ENCODE measurements at regions not wholly inside any gene's neighbourhood (a gene's known extent, or its start where the extent isn't known, plus 50 kb on each side); places are given as distances from the start of the nearest gene placed in this dataset.

GRCh38 chr1:5343256-5344020, 648.8 kb downstream of the NPHP4 start:
- Histone ChIP-seq H3K9me3 (no peaks in the 10 kb centered on the region), H3K4me3 (no peak overlapping the region), H3K27me3 (no peaks in the 10 kb centered on the region), H3K36me3 (no peaks in the 10 kb centered on the region)
- DNase-seq = no peak

GRCh38 chr1:5342830-5343229, 649.4 kb downstream of the NPHP4 start:
- H3K9me3 ChIP-seq = no peaks in the 10 kb centered on the region
- DNase-seq = no peak
- H3K4me3 ChIP-seq = no peak overlapping the region
- H3K27me3 ChIP-seq = no peaks in the 10 kb centered on the region
- H3K36me3 ChIP-seq = no peaks in the 10 kb centered on the region

DNA sequence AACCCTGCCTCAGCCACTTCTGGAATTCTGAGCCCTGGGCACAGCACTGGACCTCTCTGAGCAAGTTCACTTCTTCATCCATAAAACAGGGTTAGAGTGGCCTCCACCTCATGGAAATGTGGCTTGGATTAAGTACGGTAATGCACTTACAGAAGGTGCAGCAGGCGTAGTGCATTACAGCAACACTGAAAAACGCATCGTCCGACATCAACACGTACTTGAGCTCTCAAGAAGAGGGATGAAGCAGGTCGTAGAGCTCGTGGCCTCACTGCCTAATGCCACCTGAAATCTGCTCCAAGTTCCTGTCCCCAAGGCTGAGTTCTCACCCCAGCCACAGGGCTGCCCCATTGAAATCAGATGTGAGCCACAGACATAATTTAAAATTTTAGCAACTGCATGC, 650.1 kb downstream of the NPHP4 start:
- H3K27me3 ChIP-seq = no peaks in the 10 kb centered on the region
- no peaks in the 10 kb centered on the region for H3K9me3 ChIP-seq
- DNase-seq = no peak
- no peak overlapping the region for H3K4me3 ChIP-seq
- no peaks in the 10 kb centered on the region for H3K36me3 ChIP-seq

DNA sequence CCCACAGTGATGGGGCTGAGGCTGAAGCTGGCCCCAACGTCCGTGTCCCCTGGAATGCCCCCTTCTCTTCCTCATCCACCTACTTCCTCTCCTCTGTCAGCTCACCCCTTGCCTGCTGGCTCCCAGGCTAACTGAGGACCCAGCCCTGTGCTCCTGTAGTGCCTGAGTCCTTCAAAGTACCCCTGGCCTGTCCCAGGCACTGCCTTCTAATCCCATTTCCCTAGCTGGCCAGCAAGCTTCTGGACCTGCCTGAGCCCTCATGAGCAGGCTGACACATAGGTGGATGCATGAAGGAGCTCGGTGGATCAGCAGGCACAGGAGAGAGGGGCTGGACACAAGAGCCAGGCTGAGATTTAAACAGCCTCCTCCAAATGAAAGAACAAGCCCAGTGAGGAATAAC, 650.8 kb downstream of the NPHP4 start:
- H3K9me3 ChIP-seq = no peaks in the 10 kb centered on the region
- H3K36me3 ChIP-seq = no peaks in the 10 kb centered on the region
- H3K4me3 ChIP-seq = no peak overlapping the region
- no peak for DNase-seq
- no peaks in the 10 kb centered on the region for H3K27me3 ChIP-seq

DNA sequence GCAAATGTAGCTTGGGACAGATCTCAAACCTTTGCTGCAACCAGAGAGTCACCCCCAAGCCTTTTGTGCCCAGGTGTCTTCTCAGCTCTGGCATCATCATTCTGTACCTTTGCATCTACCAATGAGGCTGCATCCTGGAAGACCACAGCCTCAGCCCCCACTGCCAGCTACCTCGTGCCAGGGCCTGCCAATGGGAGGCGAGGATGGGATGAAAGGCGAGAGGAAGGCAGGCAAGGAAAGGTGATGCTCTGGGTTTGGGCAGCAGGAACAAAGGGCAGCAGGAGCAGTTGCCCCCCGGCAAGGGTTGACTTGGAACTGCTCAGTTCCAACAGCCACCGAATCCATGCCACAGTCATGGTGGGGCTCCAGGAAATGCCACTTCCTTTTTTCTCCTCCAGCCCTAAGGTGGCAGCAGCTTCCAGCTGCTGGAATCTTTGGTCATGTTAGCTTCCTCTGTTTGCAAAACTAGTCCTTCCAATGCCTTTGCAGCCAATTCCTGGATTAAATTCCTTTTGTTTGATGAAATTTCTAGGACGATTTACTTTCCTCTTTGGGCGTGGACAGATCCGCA, 651.6 kb downstream of the NPHP4 start:
- Histone ChIP-seq H3K27me3 (no peaks in the 10 kb centered on the region), H3K9me3 (no peaks in the 10 kb centered on the region), H3K36me3 (no peaks in the 10 kb centered on the region), H3K4me3 (no peak overlapping the region)
- no peak for DNase-seq

GRCh38 chr1:5338466-5338865, 653.8 kb downstream of the NPHP4 start:
- H3K9me3 ChIP-seq = no peaks in the 10 kb centered on the region
- no peaks in the 10 kb centered on the region for H3K36me3 ChIP-seq
- no peak overlapping the region for H3K4me3 ChIP-seq
- DNase-seq = no peak
- no peaks in the 10 kb centered on the region for H3K27me3 ChIP-seq

- DNase-seq = peak; percentile 27
- Histone ChIP-seq H3K4me3 (no peak overlapping the region), H3K36me3 (no peaks in the 10 kb centered on the region), H3K9me3 (no peaks in the 10 kb centered on the region), H3K27me3 (no peaks in the 10 kb centered on the region)
Observed at GRCh38 chr1:5333291-5333690, 658.9 kb downstream of the NPHP4 start.

GRCh38 chr1:5331101-5331500, 661.1 kb downstream of the NPHP4 start:
- Histone ChIP-seq H3K27me3 (no peaks in the 10 kb centered on the region), H3K9me3 (no peaks in the 10 kb centered on the region), H3K36me3 (no peaks in the 10 kb centered on the region), H3K4me3 (no peak overlapping the region)
- DNase-seq = no peak

DNA sequence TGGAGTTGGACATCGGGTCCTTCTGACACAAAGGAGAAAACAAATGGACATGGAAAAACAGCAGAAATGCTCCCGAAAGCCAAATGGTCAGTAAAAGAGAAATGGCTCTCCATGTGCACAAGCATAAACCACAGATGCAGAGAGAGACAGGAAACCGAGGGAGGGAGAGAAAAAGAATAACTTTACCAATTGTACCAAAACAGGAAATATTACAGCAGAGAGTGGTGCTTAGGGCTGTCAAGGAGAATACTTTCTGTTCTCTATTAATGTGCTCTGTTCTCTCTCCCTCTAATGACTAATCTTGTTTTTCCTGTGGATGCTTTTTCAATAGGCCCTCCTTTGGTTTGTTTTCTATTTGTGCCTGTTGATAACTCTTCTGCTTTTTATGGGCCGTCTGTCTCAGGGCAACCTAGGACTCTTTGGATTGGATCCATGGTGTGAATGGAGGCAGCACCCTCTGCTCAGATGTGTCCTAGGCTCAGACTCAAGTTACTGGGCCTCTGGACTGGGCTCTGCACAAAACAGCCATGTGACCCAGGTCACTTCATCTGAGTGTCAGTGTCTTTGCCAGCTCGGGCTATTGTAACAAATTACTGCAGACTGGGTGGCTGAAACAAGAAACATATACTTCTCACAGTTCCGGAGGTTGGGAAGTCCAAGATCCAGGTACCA, 663.0 kb downstream of the NPHP4 start:
- Histone ChIP-seq H3K36me3 (no peaks in the 10 kb centered on the region), H3K9me3 (no peaks in the 10 kb centered on the region)
- no peak for DNase-seq

DNA sequence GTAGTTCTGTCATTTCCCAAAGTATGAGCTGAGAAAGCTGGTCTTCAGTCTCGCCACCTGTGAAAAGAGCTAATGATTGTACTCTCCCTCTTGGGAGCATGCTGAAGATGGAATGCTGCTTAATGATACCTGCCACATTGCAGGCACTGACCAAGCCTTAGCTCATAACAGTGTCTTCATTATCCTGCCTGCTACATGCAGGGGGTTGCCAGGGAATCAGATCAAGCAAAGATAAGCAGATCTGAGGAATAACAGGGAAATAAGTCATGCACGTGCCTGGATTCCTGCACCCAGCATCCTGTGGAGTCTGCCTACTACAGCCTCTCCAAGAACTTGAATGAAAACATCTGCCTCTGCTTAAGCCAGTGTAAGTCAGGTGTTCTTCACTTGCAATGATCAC, 667.3 kb downstream of the NPHP4 start:
- H3K4me3 ChIP-seq = no peak overlapping the region
- no peaks in the 10 kb centered on the region for H3K9me3 ChIP-seq
- DNase-seq = no peak
- no peaks in the 10 kb centered on the region for H3K36me3 ChIP-seq
- H3K27me3 ChIP-seq = no peaks in the 10 kb centered on the region

More for the DNA sequence above, 663.0 kb downstream of the NPHP4 start:
- Histone ChIP-seq H3K4me3 (no peak overlapping the region), H3K27me3 (no peaks in the 10 kb centered on the region)

DNA sequence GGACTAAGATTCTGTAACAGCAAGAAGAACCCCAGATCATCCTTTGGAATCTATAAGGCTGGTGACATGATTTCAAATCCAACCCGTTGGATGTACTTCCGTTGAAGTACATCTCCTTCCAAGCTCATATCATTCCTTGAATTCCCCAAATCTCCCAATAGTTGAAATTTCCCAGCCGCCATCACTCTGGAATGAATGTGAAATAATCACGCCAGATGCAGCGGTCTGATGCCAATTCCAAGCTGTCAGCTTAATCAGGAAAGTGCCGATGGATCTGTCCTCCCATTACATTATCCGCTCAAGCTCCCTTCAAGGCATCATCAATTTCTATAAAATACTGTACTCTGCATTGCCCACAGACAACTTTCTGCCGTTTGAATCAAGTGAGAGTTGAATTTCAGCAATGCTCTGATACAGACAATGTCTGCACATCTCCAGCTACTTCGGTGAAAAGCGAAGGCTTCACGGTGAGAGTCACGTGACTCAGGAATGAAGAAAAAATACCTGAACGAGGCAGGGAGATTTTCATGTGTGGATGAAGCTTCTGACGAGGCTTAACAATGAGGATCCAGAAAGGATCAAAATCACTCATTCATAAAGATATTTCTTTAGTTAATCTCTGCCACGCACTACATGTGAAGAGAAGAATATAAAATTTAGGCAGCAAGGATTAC, 663.9 kb downstream of the AJAP1 start:
- Histone ChIP-seq H3K4me3 (no peak overlapping the region), H3K9me3 (no peaks in the 10 kb centered on the region), H3K27me3 (no peaks in the 10 kb centered on the region), H3K36me3 (no peaks in the 10 kb centered on the region)
- DNase-seq = no peak

DNA sequence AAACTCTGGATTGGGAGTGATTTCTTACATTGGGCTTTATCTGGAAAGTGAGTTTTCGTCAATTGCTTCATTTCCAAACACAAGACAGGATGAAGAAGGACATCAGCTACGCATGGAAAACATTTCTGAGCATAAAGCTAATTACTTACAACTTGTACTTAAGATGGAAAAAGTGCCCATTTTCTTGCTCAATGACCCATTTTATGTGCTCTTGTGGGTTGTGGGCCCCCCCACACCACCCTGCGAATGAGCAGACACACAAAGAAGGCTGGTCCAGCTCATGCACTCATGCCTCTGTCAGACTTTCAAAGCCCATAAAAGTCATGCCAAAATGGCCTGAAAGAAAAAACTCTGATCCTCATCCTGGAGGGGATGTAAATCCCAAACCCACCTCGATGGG, 663.0 kb downstream of the AJAP1 start:
- H3K27me3 ChIP-seq = no peaks in the 10 kb centered on the region

DNA sequence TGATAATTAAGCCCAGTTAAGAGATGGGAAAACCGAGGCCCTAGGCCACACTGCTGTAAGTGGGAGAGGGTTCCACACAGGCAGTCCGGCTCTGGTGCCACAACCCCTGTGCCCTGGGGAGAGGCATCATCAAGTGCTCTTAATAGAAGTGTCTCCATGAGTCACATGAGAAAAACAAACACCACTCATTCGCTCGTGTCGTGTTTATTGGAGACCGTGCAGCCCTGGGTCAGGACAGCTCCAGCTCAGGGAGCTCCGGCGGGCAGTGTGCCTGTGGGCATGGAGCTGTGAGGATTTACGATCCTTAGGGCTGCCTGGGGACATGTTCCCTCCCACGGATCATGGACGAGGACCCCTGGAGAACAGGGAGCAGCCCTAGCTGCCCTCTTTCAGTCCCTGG, 658.5 kb downstream of the AJAP1 start:
- no peaks in the 10 kb centered on the region for H3K9me3 ChIP-seq
- no peaks in the 10 kb centered on the region for H3K36me3 ChIP-seq
- DNase-seq = no peak
- no peaks in the 10 kb centered on the region for H3K27me3 ChIP-seq
- no peak overlapping the region for H3K4me3 ChIP-seq

More for the DNA sequence above, 663.0 kb downstream of the AJAP1 start:
- DNase-seq = no peak
- H3K36me3 ChIP-seq = no peaks in the 10 kb centered on the region
- no peak overlapping the region for H3K4me3 ChIP-seq
- H3K9me3 ChIP-seq = no peaks in the 10 kb centered on the region

GRCh38 chr1:5312293-5312674, 657.9 kb downstream of the AJAP1 start:
- no peaks in the 10 kb centered on the region for H3K9me3 ChIP-seq
- no peaks in the 10 kb centered on the region for H3K36me3 ChIP-seq
- DNase-seq = no peak
- H3K4me3 ChIP-seq = no peak overlapping the region
- no peaks in the 10 kb centered on the region for H3K27me3 ChIP-seq

- Histone ChIP-seq H3K9me3 (no peaks in the 10 kb centered on the region), H3K27me3 (no peaks in the 10 kb centered on the region), H3K36me3 (no peaks in the 10 kb centered on the region), H3K4me3 (no peak overlapping the region)
- DNase-seq = no peak
Observed at GRCh38 chr1:5311634-5312292, 657.4 kb downstream of the AJAP1 start.

DNA sequence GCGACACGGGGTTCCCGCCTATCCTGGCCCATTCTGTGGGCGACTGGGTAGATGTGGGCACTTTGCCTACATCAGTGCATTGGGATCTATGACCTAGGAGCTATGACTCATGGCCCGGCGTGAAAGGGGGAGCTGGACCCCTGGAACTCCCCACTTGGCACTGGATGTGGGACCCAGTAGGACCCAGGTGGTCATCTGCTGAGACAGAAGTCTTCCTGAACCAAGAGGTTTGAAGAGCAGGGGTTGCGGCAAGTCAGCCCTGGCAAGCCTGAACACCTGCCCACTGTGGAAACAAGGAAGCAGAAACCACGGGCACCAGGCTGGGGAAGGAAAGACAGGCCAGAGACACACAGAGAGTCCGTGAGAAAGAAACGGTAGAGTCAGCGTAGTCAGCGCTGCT, 656.7 kb downstream of the AJAP1 start:
- DNase-seq = no peak
- Histone ChIP-seq H3K36me3 (no peaks in the 10 kb centered on the region), H3K27me3 (no peaks in the 10 kb centered on the region), H3K9me3 (no peaks in the 10 kb centered on the region), H3K4me3 (no peak overlapping the region)

DNA sequence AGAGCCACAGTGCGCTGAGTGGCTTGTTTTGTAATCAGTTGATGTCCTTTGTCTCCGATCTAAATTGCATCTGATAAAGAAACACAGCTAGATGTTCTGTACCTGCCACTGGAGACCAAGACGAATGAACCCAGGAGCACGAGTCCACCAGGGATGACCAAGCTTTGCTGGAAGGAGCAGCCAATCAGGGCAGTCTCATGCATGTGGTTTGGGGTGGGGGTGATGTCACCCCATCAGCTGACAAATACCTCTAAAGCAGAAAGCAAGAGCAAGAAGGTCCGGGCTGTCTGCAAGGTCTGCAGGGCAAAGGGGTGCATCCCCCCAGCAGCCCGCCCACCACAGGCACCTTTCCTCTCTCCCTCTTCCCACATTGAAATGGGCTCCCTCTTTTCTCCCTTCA, 653.8 kb downstream of the AJAP1 start:
- Histone ChIP-seq H3K9me3 (no peaks in the 10 kb centered on the region), H3K4me3 (no peak overlapping the region), H3K36me3 (no peaks in the 10 kb centered on the region), H3K27me3 (no peaks in the 10 kb centered on the region)
- no peak for DNase-seq
